ENCODE measurements at regions not wholly inside any gene's neighbourhood (a gene's known extent, or its start where the extent isn't known, plus 50 kb on each side); places are given as distances from the start of the nearest gene placed in this dataset.

DNA sequence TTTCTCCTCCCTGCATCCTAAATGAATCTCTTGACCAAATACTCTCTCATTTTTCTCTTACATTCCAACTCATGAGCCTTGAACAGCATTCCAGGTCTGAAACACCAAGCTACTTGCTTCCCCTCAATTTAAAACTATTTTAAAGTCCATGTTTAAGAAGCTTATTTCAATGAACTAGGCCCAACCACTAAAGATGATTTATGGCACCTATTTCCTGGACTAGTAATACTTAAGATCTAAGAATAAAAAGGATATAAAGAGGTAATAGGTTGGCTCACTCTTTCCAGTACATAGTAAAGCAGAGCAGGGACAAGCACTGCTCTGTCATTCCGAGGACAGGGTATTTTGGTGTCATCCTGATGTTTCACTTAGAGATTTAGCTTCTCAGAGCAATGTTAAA is 219.3 kb upstream of the TMCO5A start (continued):
- no peak for TF ChIP-seq REST (IDR thresholded peaks at IDR 0.05)
- no peak for TF ChIP-seq FOXA2 (IDR thresholded peaks at IDR 0.05)
- TF ChIP-seq SP1 (IDR thresholded peaks at IDR 0.05): no peak
- no peak for TF ChIP-seq RAD21 (IDR thresholded peaks at IDR 0.05)
- TF ChIP-seq MAX (IDR thresholded peaks at IDR 0.05): no peak
- TF ChIP-seq HNF4A (conservative IDR thresholded peaks at IDR 0.05): no peak
- TF ChIP-seq ATF3 (IDR thresholded peaks at IDR 0.05): no peak

DNA sequence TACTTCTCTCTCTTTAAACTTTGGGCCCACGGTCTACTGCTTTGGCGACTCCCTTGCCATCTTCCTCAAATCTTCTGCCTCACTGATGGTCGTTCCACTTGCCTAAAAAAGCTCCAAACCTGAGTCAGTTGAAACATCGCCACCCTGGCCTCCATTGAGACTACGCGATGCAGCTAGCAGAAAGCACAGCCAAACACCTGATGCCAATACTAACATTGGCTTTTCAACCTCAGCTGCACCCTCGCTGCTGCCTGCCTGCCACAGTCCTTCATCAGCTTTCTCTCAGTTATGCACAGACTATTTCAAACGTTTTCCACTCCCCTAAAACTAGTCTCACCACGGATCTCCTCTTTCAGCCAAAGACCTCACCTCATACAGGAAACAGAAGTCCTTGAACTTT is 214.2 kb upstream of the TMCO5A start:
- Histone ChIP-seq H3K27ac (ENCODE audit: low read depth in 1 of 2, low read length in 2 of 2) (no peak overlapping the region), H3K9me3 (ENCODE audit: control insufficient read depth in 4 of 4, low read length in 3 of 4) (no peaks in the 10 kb centered on the region), H3K4me1 (ENCODE audit: control insufficient read depth in 4 of 4, insufficient read depth in 4 of 4, low read length in 3 of 4) (no peaks in the 10 kb centered on the region), H3K36me3 (ENCODE audit: control insufficient read depth in 4 of 4, insufficient read depth in 3 of 4, low read depth in 1 of 4, low read length in 3 of 4) (peaks cover 0 to 2% (median 0%) of the 10 kb centered on the region in 4 donors), H3K9ac (ENCODE audit: low read depth in 1 of 2, low read length in 2 of 2) (no peak overlapping the region), H3K27me3 (ENCODE audit: control insufficient read depth in 4 of 4, insufficient read depth in 4 of 4, low read length in 3 of 4) (no peaks in the 10 kb centered on the region), H3K4me3 (ENCODE audit: low read depth in 1 of 3, low read length in 3 of 3) (no peak overlapping the region)
- TF ChIP-seq MAX (IDR thresholded peaks at IDR 0.05): no peak
- WGBS: 79% methylated on average over 9 of the region's 9 CpGs
- DNase-seq (ENCODE audit: low spot score): no peak

DNA sequence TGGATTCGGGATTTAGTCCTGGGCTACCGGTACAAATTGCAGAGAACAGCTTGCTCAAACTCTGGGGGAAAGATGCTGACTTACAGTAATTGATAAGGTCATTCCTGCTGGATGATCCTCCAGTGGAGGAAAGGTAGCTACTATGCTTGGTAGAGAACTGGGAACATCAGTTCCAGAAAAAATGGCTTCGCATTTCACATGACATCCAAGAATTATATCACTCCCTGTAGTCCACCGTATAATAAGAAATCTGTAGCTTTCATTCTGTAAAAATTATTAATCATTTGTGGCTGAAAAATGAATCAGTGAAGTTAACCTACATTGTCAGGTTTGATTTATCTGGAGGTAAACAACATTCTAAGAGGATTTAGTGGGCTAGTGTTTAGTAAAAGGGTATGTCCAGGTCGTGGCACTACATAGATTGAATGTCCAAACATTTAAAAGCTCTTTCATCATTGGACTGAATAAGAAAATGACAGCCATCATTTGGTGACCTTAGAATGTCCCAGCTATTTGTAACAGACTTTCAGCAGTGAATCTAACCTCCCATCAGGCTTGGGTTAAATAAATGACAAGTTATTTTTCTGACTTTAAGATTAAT is 203.2 kb upstream of the TMCO5A start:
- 75% methylated on average over 5 of the region's 5 CpGs for WGBS
- no peak for DNase-seq (ENCODE audit: low spot score)
- Histone ChIP-seq H3K9me3 (ENCODE audit: control insufficient read depth in 4 of 4, low read length in 3 of 4) (no peaks in the 10 kb centered on the region), H3K4me1 (ENCODE audit: control insufficient read depth in 4 of 4, insufficient read depth in 4 of 4, low read length in 3 of 4) (no peaks in the 10 kb centered on the region), H3K9ac (ENCODE audit: low read depth in 1 of 2, low read length in 2 of 2) (no peak overlapping the region), H3K4me3 (ENCODE audit: low read depth in 1 of 3, low read length in 3 of 3) (no peak overlapping the region), H3K36me3 (ENCODE audit: control insufficient read depth in 4 of 4, insufficient read depth in 3 of 4, low read depth in 1 of 4, low read length in 3 of 4) (no peaks in the 10 kb centered on the region), H3K27ac (ENCODE audit: low read depth in 1 of 2, low read length in 2 of 2) (no peak overlapping the region), H3K27me3 (ENCODE audit: control insufficient read depth in 4 of 4, insufficient read depth in 4 of 4, low read length in 3 of 4) (peaks cover 0 to 3% (median 0%) of the 10 kb centered on the region in 4 donors)
- TF ChIP-seq NR2F2 (IDR thresholded peaks at IDR 0.05) (no peak), JUND (IDR thresholded peaks at IDR 0.05) (no peak), SP1 (IDR thresholded peaks at IDR 0.05) (no peak), RAD21 (IDR thresholded peaks at IDR 0.05) (no peak), HNF4G (IDR thresholded peaks at IDR 0.05) (no peak), REST (IDR thresholded peaks at IDR 0.05) (no peak), GABPA (IDR thresholded peaks at IDR 0.05 in 1 of 2, conservative IDR thresholded peaks at IDR 0.05 in 1 of 2) (no peak), FOXA2 (IDR thresholded peaks at IDR 0.05) (no peak), HNF4A (conservative IDR thresholded peaks at IDR 0.05) (no peak), RXRA (IDR thresholded peaks at IDR 0.05) (no peak), YY1 (IDR thresholded peaks at IDR 0.05) (no peak), ATF3 (IDR thresholded peaks at IDR 0.05) (no peak), TAF1 (conservative IDR thresholded peaks at IDR 0.05) (no peak)
- TF ChIP-seq, protein P1, sequence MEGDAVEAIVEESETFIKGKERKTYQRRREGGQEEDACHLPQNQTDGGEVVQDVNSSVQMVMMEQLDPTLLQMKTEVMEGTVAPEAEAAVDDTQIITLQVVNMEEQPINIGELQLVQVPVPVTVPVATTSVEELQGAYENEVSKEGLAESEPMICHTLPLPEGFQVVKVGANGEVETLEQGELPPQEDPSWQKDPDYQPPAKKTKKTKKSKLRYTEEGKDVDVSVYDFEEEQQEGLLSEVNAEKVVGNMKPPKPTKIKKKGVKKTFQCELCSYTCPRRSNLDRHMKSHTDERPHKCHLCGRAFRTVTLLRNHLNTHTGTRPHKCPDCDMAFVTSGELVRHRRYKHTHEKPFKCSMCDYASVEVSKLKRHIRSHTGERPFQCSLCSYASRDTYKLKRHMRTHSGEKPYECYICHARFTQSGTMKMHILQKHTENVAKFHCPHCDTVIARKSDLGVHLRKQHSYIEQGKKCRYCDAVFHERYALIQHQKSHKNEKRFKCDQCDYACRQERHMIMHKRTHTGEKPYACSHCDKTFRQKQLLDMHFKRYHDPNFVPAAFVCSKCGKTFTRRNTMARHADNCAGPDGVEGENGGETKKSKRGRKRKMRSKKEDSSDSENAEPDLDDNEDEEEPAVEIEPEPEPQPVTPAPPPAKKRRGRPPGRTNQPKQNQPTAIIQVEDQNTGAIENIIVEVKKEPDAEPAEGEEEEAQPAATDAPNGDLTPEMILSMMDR (IDR thresholded peaks at IDR 0.05; ENCODE audit: low read depth, low read length, missing input control): no peak

Data from liver (tissue), 8 donors.